ENCODE measurements at regions not wholly inside any gene's neighbourhood (a gene's known extent, or its start where the extent isn't known, plus 50 kb on each side); places are given as distances from the start of the nearest gene placed in this dataset.

- TF ChIP-seq CTCF (IDR thresholded peaks at IDR 0.05) (no peak), POLR2A (IDR thresholded peaks at IDR 0.05) (no peak)
These were observed 107.1 kb downstream of the PFKFB3 start for GRCh38 chr10:6309816-6310215.
